ENCODE measurements at regions not wholly inside any gene's neighbourhood (a gene's known extent, or its start where the extent isn't known, plus 50 kb on each side); places are given as distances from the start of the nearest gene placed in this dataset.

GRCh38 chr14:34219661-34220377, 242.2 kb downstream of the SPTSSA start:
- no peak for TF ChIP-seq CTCF (IDR thresholded peaks at IDR 0.05)
- TF ChIP-seq POLR2A (IDR thresholded peaks at IDR 0.05) = no peak

All from right lobe of liver (tissue), 4 donors.